ENCODE measurements at regions not wholly inside any gene's neighbourhood (a gene's known extent, or its start where the extent isn't known, plus 50 kb on each side); places are given as distances from the start of the nearest gene placed in this dataset.

DNA sequence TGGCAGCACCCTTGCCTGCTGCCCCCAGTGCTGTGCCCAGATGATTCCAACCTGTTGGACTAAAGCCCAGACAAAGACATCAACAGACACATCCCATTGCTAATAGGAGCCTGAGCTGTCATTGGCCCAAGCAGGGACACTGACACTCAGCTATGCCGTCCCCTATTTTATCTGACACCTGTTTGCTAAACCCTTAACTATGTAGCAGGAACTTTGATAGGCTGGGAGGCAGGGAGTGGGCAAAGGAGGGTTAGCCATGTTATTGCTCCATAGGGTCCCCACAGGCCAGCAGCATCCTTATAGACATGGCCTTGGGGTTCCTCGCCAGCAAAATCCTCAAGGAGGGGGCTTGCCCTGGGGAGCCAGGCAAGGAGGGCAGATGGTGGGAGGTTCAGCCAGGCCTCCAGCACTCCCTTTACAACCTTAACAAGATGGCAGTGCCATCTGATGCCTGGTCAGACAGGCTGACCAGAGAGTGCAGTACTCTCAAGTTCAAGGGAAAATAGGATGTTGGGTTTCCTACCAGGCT is 50.4 kb upstream of the CDKN2AIPNL start:
- TF ChIP-seq, protein P1, sequence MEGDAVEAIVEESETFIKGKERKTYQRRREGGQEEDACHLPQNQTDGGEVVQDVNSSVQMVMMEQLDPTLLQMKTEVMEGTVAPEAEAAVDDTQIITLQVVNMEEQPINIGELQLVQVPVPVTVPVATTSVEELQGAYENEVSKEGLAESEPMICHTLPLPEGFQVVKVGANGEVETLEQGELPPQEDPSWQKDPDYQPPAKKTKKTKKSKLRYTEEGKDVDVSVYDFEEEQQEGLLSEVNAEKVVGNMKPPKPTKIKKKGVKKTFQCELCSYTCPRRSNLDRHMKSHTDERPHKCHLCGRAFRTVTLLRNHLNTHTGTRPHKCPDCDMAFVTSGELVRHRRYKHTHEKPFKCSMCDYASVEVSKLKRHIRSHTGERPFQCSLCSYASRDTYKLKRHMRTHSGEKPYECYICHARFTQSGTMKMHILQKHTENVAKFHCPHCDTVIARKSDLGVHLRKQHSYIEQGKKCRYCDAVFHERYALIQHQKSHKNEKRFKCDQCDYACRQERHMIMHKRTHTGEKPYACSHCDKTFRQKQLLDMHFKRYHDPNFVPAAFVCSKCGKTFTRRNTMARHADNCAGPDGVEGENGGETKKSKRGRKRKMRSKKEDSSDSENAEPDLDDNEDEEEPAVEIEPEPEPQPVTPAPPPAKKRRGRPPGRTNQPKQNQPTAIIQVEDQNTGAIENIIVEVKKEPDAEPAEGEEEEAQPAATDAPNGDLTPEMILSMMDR (IDR thresholded peaks at IDR 0.05): no peak
- TF ChIP-seq POLR2AphosphoS5 (IDR thresholded peaks at IDR 0.05; ENCODE audit: low read depth, low read length): no peak
- TF ChIP-seq, protein P2, sequence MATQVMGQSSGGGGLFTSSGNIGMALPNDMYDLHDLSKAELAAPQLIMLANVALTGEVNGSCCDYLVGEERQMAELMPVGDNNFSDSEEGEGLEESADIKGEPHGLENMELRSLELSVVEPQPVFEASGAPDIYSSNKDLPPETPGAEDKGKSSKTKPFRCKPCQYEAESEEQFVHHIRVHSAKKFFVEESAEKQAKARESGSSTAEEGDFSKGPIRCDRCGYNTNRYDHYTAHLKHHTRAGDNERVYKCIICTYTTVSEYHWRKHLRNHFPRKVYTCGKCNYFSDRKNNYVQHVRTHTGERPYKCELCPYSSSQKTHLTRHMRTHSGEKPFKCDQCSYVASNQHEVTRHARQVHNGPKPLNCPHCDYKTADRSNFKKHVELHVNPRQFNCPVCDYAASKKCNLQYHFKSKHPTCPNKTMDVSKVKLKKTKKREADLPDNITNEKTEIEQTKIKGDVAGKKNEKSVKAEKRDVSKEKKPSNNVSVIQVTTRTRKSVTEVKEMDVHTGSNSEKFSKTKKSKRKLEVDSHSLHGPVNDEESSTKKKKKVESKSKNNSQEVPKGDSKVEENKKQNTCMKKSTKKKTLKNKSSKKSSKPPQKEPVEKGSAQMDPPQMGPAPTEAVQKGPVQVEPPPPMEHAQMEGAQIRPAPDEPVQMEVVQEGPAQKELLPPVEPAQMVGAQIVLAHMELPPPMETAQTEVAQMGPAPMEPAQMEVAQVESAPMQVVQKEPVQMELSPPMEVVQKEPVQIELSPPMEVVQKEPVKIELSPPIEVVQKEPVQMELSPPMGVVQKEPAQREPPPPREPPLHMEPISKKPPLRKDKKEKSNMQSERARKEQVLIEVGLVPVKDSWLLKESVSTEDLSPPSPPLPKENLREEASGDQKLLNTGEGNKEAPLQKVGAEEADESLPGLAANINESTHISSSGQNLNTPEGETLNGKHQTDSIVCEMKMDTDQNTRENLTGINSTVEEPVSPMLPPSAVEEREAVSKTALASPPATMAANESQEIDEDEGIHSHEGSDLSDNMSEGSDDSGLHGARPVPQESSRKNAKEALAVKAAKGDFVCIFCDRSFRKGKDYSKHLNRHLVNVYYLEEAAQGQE (IDR thresholded peaks at IDR 0.05; ENCODE audit: insufficient read depth in 1 of 2, low read depth in 2 of 2, low read length in 1 of 2): no peak
